GM10266 (cell line): ENCODE measurements at regions not wholly inside any gene's neighbourhood (a gene's known extent, or its start where the extent isn't known, plus 50 kb on each side); places are given as distances from the start of the nearest gene placed in this dataset.

ENCODE experiments used
- DNase-seq: peaks from one replicate; pipeline ENCODE4 v3.0.0; 2012; ENCODE audit errors: extremely low spot score
- TF ChIP-seq, protein P1 (sequence below): IDR thresholded peaks from 2 replicates; pipeline ENCODE4 v1.5.1; 2012; ENCODE audit warnings: mild to moderate bottlenecking, low read depth; ENCODE audit not compliant: control insufficient read depth, insufficient read depth; ENCODE audit errors: missing control alignments

DNA sequence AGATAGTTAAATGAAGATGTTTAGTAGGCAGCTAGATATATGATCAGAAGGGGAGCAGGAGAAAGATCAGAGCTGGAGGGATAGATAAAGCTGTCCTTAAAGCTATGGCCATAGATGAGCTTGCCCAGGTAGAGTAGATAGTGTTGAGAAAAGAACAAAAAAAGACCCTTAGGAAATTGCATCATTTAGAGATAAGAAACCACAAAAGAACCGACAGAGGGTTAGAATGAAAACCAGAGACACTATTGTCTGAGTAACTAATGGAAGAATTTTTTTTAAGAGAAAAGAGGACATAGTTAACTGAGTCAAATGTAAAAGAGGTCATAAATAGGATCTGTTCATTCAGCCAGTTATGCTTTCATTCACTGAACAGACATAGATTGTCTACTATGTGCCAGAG is 101.8 kb downstream of the TNFAIP3 start:
- TF ChIP-seq, protein P1, sequence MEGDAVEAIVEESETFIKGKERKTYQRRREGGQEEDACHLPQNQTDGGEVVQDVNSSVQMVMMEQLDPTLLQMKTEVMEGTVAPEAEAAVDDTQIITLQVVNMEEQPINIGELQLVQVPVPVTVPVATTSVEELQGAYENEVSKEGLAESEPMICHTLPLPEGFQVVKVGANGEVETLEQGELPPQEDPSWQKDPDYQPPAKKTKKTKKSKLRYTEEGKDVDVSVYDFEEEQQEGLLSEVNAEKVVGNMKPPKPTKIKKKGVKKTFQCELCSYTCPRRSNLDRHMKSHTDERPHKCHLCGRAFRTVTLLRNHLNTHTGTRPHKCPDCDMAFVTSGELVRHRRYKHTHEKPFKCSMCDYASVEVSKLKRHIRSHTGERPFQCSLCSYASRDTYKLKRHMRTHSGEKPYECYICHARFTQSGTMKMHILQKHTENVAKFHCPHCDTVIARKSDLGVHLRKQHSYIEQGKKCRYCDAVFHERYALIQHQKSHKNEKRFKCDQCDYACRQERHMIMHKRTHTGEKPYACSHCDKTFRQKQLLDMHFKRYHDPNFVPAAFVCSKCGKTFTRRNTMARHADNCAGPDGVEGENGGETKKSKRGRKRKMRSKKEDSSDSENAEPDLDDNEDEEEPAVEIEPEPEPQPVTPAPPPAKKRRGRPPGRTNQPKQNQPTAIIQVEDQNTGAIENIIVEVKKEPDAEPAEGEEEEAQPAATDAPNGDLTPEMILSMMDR, result no peak
- DNase-seq, result peak; percentile 41

DNA sequence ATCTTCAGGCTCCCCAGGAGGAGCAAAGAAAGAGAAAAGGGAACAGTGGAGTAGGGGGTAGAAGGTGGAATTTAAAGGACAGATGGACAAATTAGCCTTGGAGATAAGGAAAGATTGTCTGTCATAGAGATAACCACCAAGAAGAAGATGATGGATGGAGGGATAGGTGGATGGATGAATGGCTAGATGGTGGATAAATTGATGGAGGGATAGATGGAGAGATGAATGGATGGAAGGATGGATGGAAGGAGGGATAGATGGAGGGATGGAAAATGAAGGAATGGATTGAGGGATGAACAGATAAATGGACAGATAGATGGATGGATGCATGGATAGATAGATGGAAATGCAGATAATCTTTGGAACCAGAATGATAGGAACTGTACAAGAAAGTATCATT is 102.8 kb downstream of the TNFAIP3 start:
- TF ChIP-seq, protein P1, result no peak
- no peak for DNase-seq

DNA sequence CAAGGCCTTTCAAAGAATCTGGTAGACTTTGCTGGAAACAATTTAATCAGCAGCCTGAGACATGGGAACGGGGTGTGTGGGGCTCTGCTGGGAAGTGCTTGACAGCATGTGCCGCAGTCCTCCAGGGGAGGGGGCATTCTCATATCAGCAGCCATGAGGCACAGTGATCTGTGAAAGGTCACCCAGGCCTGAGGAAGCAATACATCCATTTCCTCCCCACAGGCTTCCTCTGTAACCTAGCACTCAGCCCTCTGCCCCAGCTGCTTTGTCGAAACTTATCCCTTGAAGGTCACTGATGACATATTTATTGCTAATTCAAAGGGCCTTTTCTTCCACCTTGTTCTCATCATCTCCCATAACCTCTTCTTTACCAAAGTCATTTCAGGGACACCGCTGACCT is 103.3 kb downstream of the TNFAIP3 start:
- TF ChIP-seq, protein P1, result no peak

DNA sequence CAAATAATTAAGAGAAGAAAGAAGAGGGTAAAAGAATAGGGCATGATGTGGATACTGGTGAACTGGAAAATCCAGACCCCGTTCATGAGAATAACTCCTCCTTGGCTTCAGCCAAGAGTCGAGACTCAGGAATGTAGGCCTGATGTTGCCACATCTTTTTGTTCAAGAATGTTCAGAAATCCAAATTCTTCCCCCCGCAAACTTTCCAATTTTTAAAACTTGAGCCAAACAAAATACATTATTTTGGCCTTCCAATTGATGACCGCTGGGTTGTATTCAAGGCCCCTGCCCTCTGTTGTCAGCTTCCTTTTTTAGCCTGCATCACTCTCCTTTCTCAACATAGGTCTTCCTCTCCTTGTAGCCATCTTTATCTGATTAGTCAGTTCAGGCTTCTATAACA is 106.1 kb downstream of the TNFAIP3 start:
- no peak for DNase-seq
- TF ChIP-seq, protein P1, result no peak

More for the DNA sequence above, 103.3 kb downstream of the TNFAIP3 start:
- DNase-seq, result peak; percentile 30

DNA sequence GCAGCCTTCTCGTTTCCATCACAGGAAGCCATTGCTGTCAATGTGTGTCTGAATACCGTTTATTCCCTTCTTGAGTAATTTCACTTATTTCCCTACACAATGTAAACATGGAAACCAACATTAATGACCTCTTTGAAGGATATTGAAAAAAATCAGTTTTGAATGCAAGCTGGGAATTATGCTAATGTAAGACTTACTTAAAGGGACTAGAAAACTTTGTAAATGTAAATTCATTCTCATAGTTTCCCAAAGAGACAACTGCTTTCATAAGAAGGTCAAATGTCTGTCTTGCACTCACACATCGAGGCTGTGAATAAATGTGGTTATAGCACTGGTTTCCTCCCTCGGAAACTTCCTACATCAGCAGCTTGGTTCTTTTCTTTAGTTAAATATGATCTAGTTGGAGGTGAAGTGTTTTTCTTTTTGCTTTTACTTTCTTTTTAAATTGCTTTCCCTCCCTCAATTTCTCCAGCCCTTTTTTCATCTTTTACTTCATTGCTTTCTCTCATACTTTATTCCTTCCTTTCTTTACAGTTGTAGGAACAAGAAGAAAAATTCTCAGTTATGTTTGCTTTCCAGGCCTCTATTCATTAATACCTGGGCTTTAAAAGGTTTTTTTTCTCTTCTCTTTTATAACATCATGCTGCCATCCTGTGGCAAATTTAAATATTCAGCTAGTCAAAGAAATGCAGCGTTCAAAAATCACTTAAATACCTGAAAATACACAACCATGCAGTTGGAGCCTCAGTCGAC is 108.3 kb downstream of the TNFAIP3 start:
- TF ChIP-seq, protein P1, result peak; percentile 54
- peak; percentile 32 for DNase-seq

DNA sequence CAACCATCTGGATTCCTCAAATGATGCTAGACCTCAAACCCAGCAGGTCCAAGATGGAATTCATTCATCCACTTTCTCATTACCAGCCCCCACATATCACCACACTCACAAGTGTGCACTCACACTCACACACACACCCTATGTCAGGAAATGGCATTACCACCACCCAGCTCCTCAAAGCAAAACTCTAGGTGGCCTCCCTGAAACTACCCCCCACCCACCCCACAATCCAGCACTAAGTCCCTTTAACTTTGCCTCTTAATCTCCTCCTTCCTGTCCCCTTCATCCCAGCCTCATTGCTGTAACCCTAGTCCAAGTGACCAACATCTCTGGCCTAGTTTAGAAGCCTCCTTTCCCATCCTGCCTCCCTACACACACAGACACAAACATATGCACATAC is 109.4 kb downstream of the TNFAIP3 start:
- no peak for DNase-seq
- TF ChIP-seq, protein P1, result no peak

DNA sequence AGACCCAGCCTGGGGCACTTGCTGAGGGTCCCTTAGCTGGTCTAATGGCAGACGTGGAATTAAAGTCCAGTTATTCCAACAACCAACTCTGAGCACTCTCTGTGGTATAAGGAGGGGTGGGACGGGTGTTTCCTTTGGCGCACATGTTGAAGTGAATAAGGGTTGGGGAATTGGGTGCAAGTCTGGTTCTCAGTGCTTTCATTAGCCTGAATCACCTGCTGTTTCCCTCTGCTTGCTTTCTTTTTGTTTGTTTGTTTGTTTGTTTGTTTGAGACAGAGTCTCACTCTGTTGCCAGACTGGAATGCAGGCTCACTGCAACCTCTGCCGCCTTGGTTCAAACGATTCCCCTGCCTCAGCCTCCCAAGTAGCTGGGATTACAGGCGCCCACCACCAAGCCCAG is 110.1 kb downstream of the TNFAIP3 start:
- TF ChIP-seq, protein P1, result no peak
- no peak for DNase-seq
